ENCODE measurements at regions not wholly inside any gene's neighbourhood (a gene's known extent, or its start where the extent isn't known, plus 50 kb on each side); places are given as distances from the start of the nearest gene placed in this dataset.

DNA sequence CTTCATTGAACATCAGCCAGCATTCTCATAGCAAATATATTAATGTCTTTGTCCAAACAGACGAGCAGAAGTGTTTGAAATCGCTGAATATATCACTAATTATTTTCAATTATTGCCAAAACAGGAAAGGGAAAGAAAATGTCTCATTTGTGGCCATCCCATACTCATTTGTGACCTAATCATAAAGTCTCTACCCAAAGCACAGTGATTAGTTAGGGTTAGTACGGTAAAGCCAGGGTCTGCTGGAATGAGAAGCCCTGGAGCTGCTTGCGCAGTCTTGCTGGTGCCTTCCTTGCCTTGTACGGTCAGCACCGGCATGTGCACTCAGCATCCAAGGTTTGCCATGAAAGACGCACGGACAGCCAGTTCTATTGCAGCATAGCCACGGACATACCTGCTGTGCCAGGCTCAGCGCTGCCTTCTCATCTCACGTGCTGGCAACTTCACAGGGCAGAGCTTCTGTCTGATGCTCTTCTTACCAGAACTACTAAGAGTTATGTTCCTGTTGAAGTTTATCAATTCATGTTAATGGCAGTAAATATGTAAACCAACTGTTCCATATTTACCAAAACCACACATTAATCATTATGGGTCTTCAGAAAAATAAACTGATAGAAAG, 74.7 kb upstream of the POU2AF2 start:
- no peak for TF ChIP-seq CTCF (IDR thresholded peaks at IDR 0.05; ENCODE audit: insufficient read depth, low read length, poor library complexity, severe bottlenecking)
- no peak for TF ChIP-seq EZH2phosphoT487 (conservative IDR thresholded peaks at IDR 0.05; ENCODE audit: low read length)
